ENCODE measurements at regions not wholly inside any gene's neighbourhood (a gene's known extent, or its start where the extent isn't known, plus 50 kb on each side); places are given as distances from the start of the nearest gene placed in this dataset.
"Not testable (repeated sequence)": the region's sequence is repeated elsewhere in the genome, so short reads cannot be mapped to it uniquely, and the experiment has no call there.

- Histone ChIP-seq H3K27ac (ENCODE audit: low read depth, low read length) (no peak overlapping the region; the same call in 1 of the 2 replicates), H3K36me3 (ENCODE audit: insufficient read depth, low read length) (no peaks in the 10 kb centered on the region), H3K9me3 (ENCODE audit: insufficient read depth, low read depth, low read length) (no peaks in the 10 kb centered on the region), H3K9ac (ENCODE audit: low read depth, low read length) (no peak overlapping the region), H3K4me3 (ENCODE audit: low read length) (no peak overlapping the region), H3K27me3 (ENCODE audit: insufficient read depth, low read length) (peaks cover under 1% of the 10 kb centered on the region), H3K4me1 (ENCODE audit: insufficient read depth, low read length) (peaks cover 51% of the 10 kb centered on the region)
- WGBS: 53% methylated on average over 6 of the region's 7 CpGs
These were observed 135.2 kb downstream of the DACT1 start for GRCh38 chr14:58772794-58773620.

GRCh38 chr14:58774531-58774930 is 136.8 kb downstream of the DACT1 start:
- H3K4me1 ChIP-seq (ENCODE audit: insufficient read depth, low read length): peaks cover 40% of the 10 kb centered on the region
- no peaks in the 10 kb centered on the region for H3K27me3 ChIP-seq (ENCODE audit: insufficient read depth, low read length)
- no peak overlapping the region for H3K27ac ChIP-seq (ENCODE audit: low read depth, low read length)
- no peak overlapping the region for H3K9ac ChIP-seq (ENCODE audit: low read depth, low read length)
- H3K9me3 ChIP-seq (ENCODE audit: insufficient read depth, low read depth, low read length): no peaks in the 10 kb centered on the region
- 95% methylated on average over 1 of the region's 1 CpG for WGBS
- no peaks in the 10 kb centered on the region for H3K36me3 ChIP-seq (ENCODE audit: insufficient read depth, low read length)
- no peak overlapping the region for H3K4me3 ChIP-seq (ENCODE audit: low read length)

GRCh38 chr14:58775130-58775529 is 137.4 kb downstream of the DACT1 start:
- H3K4me3 ChIP-seq (ENCODE audit: low read length); H3K27ac ChIP-seq (ENCODE audit: low read depth, low read length); H3K36me3 ChIP-seq (ENCODE audit: insufficient read depth, low read length); H3K9ac ChIP-seq (ENCODE audit: low read depth, low read length); H3K9me3 ChIP-seq (ENCODE audit: insufficient read depth, low read depth, low read length); H3K27me3 ChIP-seq (ENCODE audit: insufficient read depth, low read length): not testable (repeated sequence)
- 87% methylated on average over 4 of the region's 4 CpGs for WGBS
- peaks cover 34% of the 10 kb centered on the region for H3K4me1 ChIP-seq (ENCODE audit: insufficient read depth, low read length)

- Histone ChIP-seq H3K27ac (ENCODE audit: low read depth, low read length) (no peak overlapping the region), H3K9ac (ENCODE audit: low read depth, low read length) (no peak overlapping the region), H3K27me3 (ENCODE audit: insufficient read depth, low read length) (no peaks in the 10 kb centered on the region), H3K9me3 (ENCODE audit: insufficient read depth, low read depth, low read length) (no peaks in the 10 kb centered on the region), H3K36me3 (ENCODE audit: insufficient read depth, low read length) (no peaks in the 10 kb centered on the region), H3K4me3 (ENCODE audit: low read length) (no peak overlapping the region), H3K4me1 (ENCODE audit: insufficient read depth, low read length) (peaks cover 22% of the 10 kb centered on the region)
- 89% methylated on average over 4 of the region's 4 CpGs for WGBS
These were observed 138.8 kb downstream of the DACT1 start for GRCh38 chr14:58776516-58776915.

- no peaks in the 10 kb centered on the region for H3K27me3 ChIP-seq (ENCODE audit: insufficient read depth, low read length)
- whole genome bisulfite sequencing: 77% methylated on average over 7 of the region's 7 CpGs
- H3K4me3 ChIP-seq (ENCODE audit: low read length): no peak overlapping the region
- H3K9me3 ChIP-seq (ENCODE audit: insufficient read depth, low read depth, low read length): no peaks in the 10 kb centered on the region
- H3K9ac ChIP-seq (ENCODE audit: low read depth, low read length): no peak overlapping the region
- H3K27ac ChIP-seq (ENCODE audit: low read depth, low read length): no peak overlapping the region
- H3K36me3 ChIP-seq (ENCODE audit: insufficient read depth, low read length): no peaks in the 10 kb centered on the region
- peaks cover 14% of the 10 kb centered on the region for H3K4me1 ChIP-seq (ENCODE audit: insufficient read depth, low read length)
These were observed 139.8 kb downstream of the DACT1 start for GRCh38 chr14:58777541-58777979.

- WGBS: 95% methylated on average over 3 of the region's 3 CpGs
- Histone ChIP-seq H3K4me3 (ENCODE audit: low read length) (no peak overlapping the region), H3K36me3 (ENCODE audit: insufficient read depth, low read length) (no peaks in the 10 kb centered on the region), H3K4me1 (ENCODE audit: insufficient read depth, low read length) (peaks cover 9% of the 10 kb centered on the region), H3K9me3 (ENCODE audit: insufficient read depth, low read depth, low read length) (no peaks in the 10 kb centered on the region), H3K27ac (ENCODE audit: low read depth, low read length) (no peak overlapping the region), H3K9ac (ENCODE audit: low read depth, low read length) (no peak overlapping the region), H3K27me3 (ENCODE audit: insufficient read depth, low read length) (no peaks in the 10 kb centered on the region)
These were observed 140.4 kb downstream of the DACT1 start for GRCh38 chr14:58778202-58778601.

- Histone ChIP-seq H3K4me3 (ENCODE audit: low read length) (no peak overlapping the region), H3K4me1 (ENCODE audit: insufficient read depth, low read length) (no peaks in the 10 kb centered on the region; the same call in none of the 2 replicates), H3K9me3 (ENCODE audit: insufficient read depth, low read depth, low read length) (no peaks in the 10 kb centered on the region), H3K27me3 (ENCODE audit: insufficient read depth, low read length) (no peaks in the 10 kb centered on the region), H3K36me3 (ENCODE audit: insufficient read depth, low read length) (no peaks in the 10 kb centered on the region), H3K9ac (ENCODE audit: low read depth, low read length) (no peak overlapping the region), H3K27ac (ENCODE audit: low read depth, low read length) (no peak overlapping the region)
- 90% methylated on average over 2 of the region's 2 CpGs for WGBS
These were observed 141.6 kb downstream of the DACT1 start for GRCh38 chr14:58779376-58779775.

- Histone ChIP-seq H3K9ac (ENCODE audit: low read depth, low read length) (no peak overlapping the region), H3K27ac (ENCODE audit: low read depth, low read length) (no peak overlapping the region), H3K4me3 (ENCODE audit: low read length) (no peak overlapping the region), H3K9me3 (ENCODE audit: insufficient read depth, low read depth, low read length) (no peaks in the 10 kb centered on the region), H3K4me1 (ENCODE audit: insufficient read depth, low read length) (no peaks in the 10 kb centered on the region; the same call in none of the 2 replicates), H3K27me3 (ENCODE audit: insufficient read depth, low read length) (no peaks in the 10 kb centered on the region), H3K36me3 (ENCODE audit: insufficient read depth, low read length) (no peaks in the 10 kb centered on the region)
- 97% methylated on average over 5 of the region's 5 CpGs for WGBS
These were observed 142.4 kb downstream of the DACT1 start for GRCh38 chr14:58780185-58780584.

GRCh38 chr14:58780605-58781004 is 142.8 kb downstream of the DACT1 start:
- Histone ChIP-seq H3K4me3 (ENCODE audit: low read length) (no peak overlapping the region), H3K36me3 (ENCODE audit: insufficient read depth, low read length) (no peaks in the 10 kb centered on the region), H3K27me3 (ENCODE audit: insufficient read depth, low read length) (no peaks in the 10 kb centered on the region), H3K4me1 (ENCODE audit: insufficient read depth, low read length) (no peaks in the 10 kb centered on the region; the same call in none of the 2 replicates), H3K9ac (ENCODE audit: low read depth, low read length) (no peak overlapping the region), H3K9me3 (ENCODE audit: insufficient read depth, low read depth, low read length) (no peaks in the 10 kb centered on the region), H3K27ac (ENCODE audit: low read depth, low read length) (no peak overlapping the region)
- WGBS: 97% methylated on average over 6 of the region's 6 CpGs

GRCh38 chr14:58782011-58782410 is 144.2 kb downstream of the DACT1 start:
- H3K9me3 ChIP-seq (ENCODE audit: insufficient read depth, low read depth, low read length): no peaks in the 10 kb centered on the region
- H3K36me3 ChIP-seq (ENCODE audit: insufficient read depth, low read length): no peaks in the 10 kb centered on the region
- no peak overlapping the region for H3K9ac ChIP-seq (ENCODE audit: low read depth, low read length)
- no peaks in the 10 kb centered on the region for H3K27me3 ChIP-seq (ENCODE audit: insufficient read depth, low read length)
- H3K4me3 ChIP-seq (ENCODE audit: low read length): no peak overlapping the region
- H3K27ac ChIP-seq (ENCODE audit: low read depth, low read length): no peak overlapping the region
- H3K4me1 ChIP-seq (ENCODE audit: insufficient read depth, low read length): peaks cover 8% of the 10 kb centered on the region
- WGBS: 94% methylated on average over 6 of the region's 6 CpGs

GRCh38 chr14:58783792-58784511 is 146.2 kb downstream of the DACT1 start:
- peaks cover 5% of the 10 kb centered on the region; the same call in 1 of the 2 replicates for H3K27me3 ChIP-seq (ENCODE audit: insufficient read depth, low read length)
- H3K9ac ChIP-seq (ENCODE audit: low read depth, low read length): no peak overlapping the region
- peaks cover 16% of the 10 kb centered on the region for H3K4me1 ChIP-seq (ENCODE audit: insufficient read depth, low read length)
- H3K27ac ChIP-seq (ENCODE audit: low read depth, low read length): no peak overlapping the region
- H3K36me3 ChIP-seq (ENCODE audit: insufficient read depth, low read length): no peaks in the 10 kb centered on the region
- no peak overlapping the region for H3K4me3 ChIP-seq (ENCODE audit: low read length)
- 89% methylated on average over 10 of the region's 10 CpGs for WGBS
- no peaks in the 10 kb centered on the region for H3K9me3 ChIP-seq (ENCODE audit: insufficient read depth, low read depth, low read length)

Measured in HUES64 (cell line).